SK-N-SH treated with all-trans-retinoic acid at 6 μM for 48 hours (cell line): ENCODE measurements at regions not wholly inside any gene's neighbourhood (a gene's known extent, or its start where the extent isn't known, plus 50 kb on each side); places are given as distances from the start of the nearest gene placed in this dataset.

Experiments used
- BACH2 ChIP-seq: fragments of 250-450 bp; sonication (Bioruptor Pico); IDR thresholded peaks from 2 replicates; pipeline ENCODE4 v1.9.0; 2021; ENCODE audit warnings: mild to moderate bottlenecking, borderline replicate concordance
- ESRRG ChIP-seq: fragments of 250-450 bp; sonication (Bioruptor Pico); IDR thresholded peaks from 2 replicates; pipeline ENCODE4 v1.6.1; 2021; ENCODE audit warnings: mild to moderate bottlenecking
- ISL1 ChIP-seq: fragments of 250-450 bp; sonication (Bioruptor Pico); IDR thresholded peaks from 2 replicates; pipeline ENCODE4 v2.1.2; 2022; ENCODE audit warnings: mild to moderate bottlenecking, moderate library complexity
- RARB ChIP-seq: fragments of 250-450 bp; sonication (Bioruptor Pico); IDR thresholded peaks from 2 replicates; pipeline ENCODE4 v1.8.0; 2021; ENCODE audit warnings: mild to moderate bottlenecking, moderate library complexity
- TCF4 ChIP-seq: fragments of 250-450 bp; sonication (Bioruptor Pico); IDR thresholded peaks from 2 replicates; pipeline ENCODE4 v1.8.0; 2021; ENCODE audit warnings: mild to moderate bottlenecking, moderate library complexity, borderline replicate concordance
- TOX ChIP-seq: fragments of 250-450 bp; sonication (Bioruptor Pico); IDR thresholded peaks from 2 replicates; pipeline ENCODE4 v1.8.0; 2021; ENCODE audit warnings: mild to moderate bottlenecking, moderate library complexity, borderline replicate concordance
- ZNF565 ChIP-seq: fragments of 450-650 bp; formaldehyde crosslinking; conservative IDR thresholded peaks from 2 replicates; pipeline ENCODE4 v1.5.0; 2020; ENCODE audit warnings: low read depth, mild to moderate bottlenecking, moderate library complexity
- ZNF8 ChIP-seq: fragments of 450-650 bp; formaldehyde crosslinking; IDR thresholded peaks from 2 replicates; pipeline ENCODE4 v1.5.0; 2020; ENCODE audit warnings: mild to moderate bottlenecking, moderate library complexity
- TF ChIP-seq, protein P1 (sequence below): fragments of 250-450 bp; sonication (Bioruptor Pico); IDR thresholded peaks from 2 replicates; pipeline ENCODE4 v1.5.1; 2021; ENCODE audit warnings: mild to moderate bottlenecking, moderate library complexity
- TF ChIP-seq, protein P2 (sequence below): fragments of 250-450 bp; sonication (Bioruptor Pico); IDR thresholded peaks from 2 replicates; pipeline ENCODE4 v1.5.0; 2020; ENCODE audit warnings: mild to moderate bottlenecking, moderate library complexity
- TF ChIP-seq, protein P3 (sequence below): fragments of 250-450 bp; sonication (Bioruptor Pico); IDR thresholded peaks from 2 replicates; pipeline ENCODE4 v1.8.0; 2021; ENCODE audit warnings: low read depth, mild to moderate bottlenecking, moderate library complexity, borderline replicate concordance
- TF ChIP-seq, protein P4 (sequence below): fragments of 250-450 bp; sonication (Bioruptor Pico); IDR thresholded peaks from 2 replicates; pipeline ENCODE4 v1.8.0; 2020; ENCODE audit warnings: mild to moderate bottlenecking, moderate library complexity, borderline replicate concordance

DNA sequence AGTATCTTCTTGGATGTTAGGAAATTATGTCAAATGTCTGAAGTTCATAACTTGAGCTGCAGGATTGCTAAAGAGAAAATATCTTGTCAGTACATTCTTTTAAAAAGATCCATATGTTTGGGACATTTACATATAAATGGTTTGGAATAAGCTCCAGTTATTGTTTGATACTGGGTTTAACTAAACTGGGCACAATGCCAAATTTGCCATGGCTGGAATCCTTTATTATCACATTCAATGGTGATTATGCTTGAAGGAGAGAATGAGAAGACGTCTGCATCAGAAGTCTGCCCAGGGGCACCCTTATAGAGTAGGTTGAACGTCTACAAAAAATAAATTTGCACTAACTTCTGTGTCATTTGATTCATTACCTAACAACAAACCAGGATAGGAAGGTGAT is 652.5 kb downstream of the AMY1C start:
- TF ChIP-seq, protein P1, sequence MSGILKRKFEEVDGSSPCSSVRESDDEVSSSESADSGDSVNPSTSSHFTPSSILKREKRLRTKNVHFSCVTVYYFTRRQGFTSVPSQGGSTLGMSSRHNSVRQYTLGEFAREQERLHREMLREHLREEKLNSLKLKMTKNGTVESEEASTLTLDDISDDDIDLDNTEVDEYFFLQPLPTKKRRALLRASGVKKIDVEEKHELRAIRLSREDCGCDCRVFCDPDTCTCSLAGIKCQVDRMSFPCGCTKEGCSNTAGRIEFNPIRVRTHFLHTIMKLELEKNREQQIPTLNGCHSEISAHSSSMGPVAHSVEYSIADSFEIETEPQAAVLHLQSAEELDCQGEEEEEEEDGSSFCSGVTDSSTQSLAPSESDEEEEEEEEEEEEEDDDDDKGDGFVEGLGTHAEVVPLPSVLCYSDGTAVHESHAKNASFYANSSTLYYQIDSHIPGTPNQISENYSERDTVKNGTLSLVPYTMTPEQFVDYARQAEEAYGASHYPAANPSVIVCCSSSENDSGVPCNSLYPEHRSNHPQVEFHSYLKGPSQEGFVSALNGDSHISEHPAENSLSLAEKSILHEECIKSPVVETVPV (CRISPR knock-in tag) = no peak
- TF ChIP-seq ZNF8 (no peak), ISL1 (CRISPR knock-in tag) (no peak), BACH2 (CRISPR knock-in tag) (no peak), ESRRG (no peak), ZNF565 (CRISPR knock-in tag) (no peak), TCF4 (CRISPR knock-in tag) (no peak), TOX (CRISPR knock-in tag) (no peak), RARB (CRISPR knock-in tag) (no peak)
- TF ChIP-seq, protein P2, sequence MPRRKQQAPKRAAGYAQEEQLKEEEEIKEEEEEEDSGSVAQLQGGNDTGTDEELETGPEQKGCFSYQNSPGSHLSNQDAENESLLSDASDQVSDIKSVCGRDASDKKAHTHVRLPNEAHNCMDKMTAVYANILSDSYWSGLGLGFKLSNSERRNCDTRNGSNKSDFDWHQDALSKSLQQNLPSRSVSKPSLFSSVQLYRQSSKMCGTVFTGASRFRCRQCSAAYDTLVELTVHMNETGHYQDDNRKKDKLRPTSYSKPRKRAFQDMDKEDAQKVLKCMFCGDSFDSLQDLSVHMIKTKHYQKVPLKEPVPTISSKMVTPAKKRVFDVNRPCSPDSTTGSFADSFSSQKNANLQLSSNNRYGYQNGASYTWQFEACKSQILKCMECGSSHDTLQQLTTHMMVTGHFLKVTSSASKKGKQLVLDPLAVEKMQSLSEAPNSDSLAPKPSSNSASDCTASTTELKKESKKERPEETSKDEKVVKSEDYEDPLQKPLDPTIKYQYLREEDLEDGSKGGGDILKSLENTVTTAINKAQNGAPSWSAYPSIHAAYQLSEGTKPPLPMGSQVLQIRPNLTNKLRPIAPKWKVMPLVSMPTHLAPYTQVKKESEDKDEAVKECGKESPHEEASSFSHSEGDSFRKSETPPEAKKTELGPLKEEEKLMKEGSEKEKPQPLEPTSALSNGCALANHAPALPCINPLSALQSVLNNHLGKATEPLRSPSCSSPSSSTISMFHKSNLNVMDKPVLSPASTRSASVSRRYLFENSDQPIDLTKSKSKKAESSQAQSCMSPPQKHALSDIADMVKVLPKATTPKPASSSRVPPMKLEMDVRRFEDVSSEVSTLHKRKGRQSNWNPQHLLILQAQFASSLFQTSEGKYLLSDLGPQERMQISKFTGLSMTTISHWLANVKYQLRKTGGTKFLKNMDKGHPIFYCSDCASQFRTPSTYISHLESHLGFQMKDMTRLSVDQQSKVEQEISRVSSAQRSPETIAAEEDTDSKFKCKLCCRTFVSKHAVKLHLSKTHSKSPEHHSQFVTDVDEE = no peak
- TF ChIP-seq, protein P3, sequence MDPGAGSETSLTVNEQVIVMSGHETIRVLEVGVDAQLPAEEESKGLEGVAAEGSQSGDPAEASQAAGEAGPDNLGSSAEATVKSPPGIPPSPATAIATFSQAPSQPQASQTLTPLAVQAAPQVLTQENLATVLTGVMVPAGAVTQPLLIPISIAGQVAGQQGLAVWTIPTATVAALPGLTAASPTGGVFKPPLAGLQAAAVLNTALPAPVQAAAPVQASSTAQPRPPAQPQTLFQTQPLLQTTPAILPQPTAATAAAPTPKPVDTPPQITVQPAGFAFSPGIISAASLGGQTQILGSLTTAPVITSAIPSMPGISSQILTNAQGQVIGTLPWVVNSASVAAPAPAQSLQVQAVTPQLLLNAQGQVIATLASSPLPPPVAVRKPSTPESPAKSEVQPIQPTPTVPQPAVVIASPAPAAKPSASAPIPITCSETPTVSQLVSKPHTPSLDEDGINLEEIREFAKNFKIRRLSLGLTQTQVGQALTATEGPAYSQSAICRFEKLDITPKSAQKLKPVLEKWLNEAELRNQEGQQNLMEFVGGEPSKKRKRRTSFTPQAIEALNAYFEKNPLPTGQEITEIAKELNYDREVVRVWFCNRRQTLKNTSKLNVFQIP (CRISPR knock-in tag) = no peak
- TF ChIP-seq, protein P4, sequence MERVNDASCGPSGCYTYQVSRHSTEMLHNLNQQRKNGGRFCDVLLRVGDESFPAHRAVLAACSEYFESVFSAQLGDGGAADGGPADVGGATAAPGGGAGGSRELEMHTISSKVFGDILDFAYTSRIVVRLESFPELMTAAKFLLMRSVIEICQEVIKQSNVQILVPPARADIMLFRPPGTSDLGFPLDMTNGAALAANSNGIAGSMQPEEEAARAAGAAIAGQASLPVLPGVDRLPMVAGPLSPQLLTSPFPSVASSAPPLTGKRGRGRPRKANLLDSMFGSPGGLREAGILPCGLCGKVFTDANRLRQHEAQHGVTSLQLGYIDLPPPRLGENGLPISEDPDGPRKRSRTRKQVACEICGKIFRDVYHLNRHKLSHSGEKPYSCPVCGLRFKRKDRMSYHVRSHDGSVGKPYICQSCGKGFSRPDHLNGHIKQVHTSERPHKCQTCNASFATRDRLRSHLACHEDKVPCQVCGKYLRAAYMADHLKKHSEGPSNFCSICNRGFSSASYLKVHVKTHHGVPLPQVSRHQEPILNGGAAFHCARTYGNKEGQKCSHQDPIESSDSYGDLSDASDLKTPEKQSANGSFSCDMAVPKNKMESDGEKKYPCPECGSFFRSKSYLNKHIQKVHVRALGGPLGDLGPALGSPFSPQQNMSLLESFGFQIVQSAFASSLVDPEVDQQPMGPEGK (CRISPR knock-in tag) = no peak
